SW 1271 (cell line): ENCODE measurements at regions not wholly inside any gene's neighbourhood (a gene's known extent, or its start where the extent isn't known, plus 50 kb on each side); places are given as distances from the start of the nearest gene placed in this dataset.
"Not testable (repeated sequence)": the region's sequence is repeated elsewhere in the genome, so short reads cannot be mapped to it uniquely, and the experiment has no call there.

ENCODE experiments used
- DNase-seq, 2 experiments: peaks; one replicate each; lab custom pipeline; 2025; lab: John Stamatoyannopoulos, UW

DNA sequence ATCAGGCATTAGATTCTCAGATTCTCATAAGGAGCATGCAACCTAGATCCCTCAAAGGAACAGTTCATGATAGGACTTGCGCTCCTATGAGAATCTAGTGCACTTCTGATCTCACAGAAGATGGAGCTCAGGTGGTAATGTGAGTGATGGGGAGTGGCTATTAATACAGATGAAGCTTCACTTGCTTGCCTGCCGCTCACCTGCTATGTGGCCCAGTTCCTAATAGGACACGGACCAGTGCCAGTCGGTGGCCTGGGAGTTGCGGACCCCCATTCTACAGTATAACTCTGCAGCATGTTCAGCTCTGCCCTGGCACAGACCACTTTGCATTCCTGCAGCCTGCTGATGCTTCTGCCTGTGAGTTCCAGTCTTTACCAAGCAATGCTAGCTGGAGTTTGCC, 581.3 kb upstream of the KLF4 start:
- DNase-seq, result no peak

DNA sequence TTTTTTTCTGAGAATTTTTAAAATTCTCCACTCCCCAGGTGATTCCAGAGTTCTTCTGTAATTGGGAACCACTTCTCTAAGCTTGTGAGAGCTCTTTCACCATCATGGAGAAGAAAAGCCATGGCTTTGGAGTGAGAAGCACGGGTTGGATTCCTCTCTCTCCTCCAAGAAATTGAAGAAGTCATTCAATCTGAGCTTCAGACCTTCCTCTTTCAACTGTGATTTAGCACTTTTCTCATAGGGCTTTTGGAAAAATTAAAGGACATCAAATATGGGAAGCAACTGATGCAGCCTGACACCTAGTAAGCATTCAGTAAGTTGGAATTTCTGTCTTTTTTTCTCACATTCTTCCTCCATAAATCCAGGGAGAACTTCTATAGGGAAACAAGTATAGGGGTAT, 580.4 kb upstream of the KLF4 start:
- DNase-seq, result no peak

DNA sequence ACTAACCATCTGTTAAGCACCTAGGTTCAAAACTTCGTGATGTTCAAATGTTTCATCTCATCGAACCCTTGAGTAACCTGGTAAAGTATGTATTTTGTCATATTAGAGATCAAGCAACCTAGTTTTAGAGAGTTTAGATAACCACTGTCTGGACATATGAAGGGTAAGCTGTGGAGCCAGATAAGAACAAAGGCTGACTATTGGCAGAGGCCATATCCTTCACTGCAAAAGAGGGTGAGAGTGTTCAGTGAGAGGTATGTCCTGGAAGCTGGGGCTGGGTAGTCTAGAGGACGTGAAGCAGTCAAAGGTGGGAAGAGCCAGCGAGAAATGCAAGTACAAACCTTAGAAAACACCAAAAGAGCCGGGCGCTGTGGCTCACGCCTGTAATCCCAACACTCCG, 573.1 kb upstream of the KLF4 start:
- DNase-seq, result no peak

DNA sequence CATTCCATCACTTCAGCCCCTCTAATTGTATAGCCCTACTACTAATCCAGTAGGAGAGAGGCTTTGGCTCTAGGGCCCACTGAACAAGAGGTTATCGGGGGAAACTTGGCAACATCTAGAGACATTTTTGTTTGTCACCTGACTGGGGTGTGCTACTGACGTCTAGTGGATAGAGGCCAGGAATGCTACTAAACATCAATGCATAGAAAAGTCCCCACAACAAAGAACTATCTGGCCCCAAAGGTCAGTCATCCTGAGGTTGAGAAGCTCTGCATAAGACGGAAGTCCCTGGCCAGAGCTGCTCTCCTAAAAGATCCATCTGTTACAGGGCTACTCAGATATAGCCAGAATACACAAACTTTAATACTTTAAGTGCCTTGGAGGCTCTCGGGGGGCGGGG, 570.6 kb upstream of the KLF4 start:
- DNase-seq, result no peak

DNA sequence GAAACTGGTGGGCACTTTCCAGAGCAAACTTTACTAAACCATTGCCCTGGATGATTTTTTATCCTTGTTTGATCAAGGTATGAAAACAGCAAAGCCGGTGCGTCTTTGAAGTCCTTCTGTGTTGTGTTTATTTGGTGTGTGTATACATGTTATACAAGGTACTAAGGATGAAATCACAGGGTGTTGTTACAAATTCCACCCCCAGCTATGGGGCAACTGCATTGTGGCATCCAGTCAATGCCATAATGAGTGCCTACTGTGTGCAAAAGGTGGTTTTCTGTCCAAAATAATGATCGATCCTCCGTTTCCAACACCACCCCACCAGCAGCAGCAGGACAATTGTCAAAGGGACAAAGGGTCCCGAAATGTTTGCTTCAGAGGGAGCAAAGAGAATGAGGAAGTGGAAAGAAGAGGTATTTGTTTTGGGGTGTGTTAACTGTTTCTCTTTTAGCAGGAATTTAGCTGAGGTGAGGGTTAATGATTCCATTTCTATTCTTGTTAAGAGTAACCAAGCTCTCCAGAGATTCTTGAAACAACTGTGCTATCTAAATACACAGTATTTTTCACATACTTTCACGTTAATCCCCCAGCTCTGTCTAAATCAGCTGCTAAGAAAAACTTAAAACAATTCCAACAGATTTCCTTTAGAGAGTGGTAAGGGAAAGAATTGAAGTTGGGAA, 568.7 kb upstream of the KLF4 start:
- DNase-seq, result no peak

DNA sequence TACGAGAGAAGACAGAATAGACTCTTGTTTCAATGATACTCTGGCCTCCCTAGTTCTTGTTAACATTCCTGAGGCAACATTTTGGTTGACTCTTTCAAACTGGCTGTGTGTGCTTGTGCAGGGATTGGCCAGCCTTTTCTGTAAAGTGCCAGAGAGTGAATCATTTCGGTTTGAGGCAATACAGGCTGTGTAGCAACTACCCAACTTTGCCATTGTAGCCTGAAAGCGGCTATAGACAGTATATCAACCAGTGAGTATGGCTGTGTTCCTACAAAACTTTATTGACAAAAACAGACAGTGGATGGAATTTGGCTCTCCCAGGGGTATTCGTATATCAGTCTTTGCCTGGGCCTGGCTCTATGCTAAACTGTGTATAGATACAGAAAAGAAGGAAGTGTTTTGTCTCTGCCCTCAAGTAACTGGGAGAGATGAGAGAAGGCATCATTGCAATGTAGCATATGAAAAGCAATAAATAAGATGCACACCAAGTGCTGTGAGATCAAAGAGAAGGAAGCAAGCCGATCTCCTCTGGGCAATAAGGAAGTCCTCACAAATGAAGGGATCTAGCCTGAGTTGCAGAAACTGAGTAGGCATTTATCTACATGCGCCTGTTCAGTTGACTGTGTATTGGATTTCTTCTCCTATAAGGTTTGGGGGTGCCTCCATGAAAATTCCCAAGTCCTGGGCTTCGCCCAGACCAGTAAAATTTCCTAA, 568.0 kb upstream of the KLF4 start:
- peak; percentile 45 to 76 for DNase-seq

DNA sequence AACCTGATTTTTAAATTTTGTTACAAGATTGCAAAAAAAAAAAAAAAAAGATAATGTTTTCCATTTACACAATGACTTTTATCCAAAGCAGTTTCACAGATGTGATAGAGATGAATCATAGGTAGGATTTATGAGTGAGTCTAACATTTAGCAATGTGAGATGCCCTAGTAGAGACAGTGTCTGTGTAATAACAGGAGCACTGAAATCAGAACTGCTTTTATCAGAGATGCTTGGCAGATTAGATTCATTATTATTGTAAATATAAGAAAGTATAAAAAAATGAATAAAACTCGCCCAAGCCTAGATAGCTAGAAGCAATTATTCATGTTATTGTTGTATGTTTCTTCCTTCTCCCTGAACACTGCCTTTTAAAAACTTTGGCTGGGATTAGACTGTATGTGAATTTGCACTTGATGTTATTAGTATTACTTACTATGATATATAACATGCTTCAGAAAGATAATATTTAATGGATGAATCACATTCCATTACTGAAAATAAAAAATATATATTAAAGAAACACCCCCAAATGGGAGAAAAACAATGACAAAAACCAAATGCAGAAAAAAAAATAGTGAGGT, 567.3 kb upstream of the KLF4 start:
- peak; percentile 50 to 83 for DNase-seq

DNA sequence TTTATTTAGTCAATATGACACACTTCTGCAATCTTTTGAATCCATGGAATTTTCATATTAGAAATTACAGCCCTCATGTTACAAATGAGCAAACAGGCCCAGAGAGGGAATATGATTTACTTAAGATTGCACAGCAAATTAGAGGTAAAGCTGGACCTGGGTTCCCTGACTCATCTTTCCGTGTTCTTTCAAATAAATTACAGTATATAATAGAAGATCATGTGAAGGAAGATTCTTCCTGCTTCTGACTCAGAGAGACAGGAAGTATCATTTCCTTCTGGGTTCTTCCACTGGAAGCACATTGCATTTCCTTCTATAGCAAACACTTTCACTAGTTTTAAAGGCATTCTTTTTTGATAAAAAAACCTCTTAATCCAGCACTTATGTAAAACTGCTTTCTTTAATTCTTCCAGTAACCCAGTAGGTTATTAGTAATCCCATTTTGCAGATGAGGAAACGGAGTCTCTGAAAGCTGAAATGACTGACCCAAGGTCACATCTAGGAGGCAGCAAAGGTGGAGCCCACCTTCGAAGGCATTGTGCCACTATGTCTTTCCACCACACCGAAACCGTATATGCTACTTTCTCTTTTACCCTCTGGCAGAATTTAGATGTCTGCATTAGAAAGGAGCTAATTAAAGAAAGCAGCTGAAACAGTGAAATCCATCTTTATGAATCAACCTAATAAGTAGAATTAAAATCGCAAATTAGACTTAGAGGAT, 566.7 kb upstream of the KLF4 start:
- DNase-seq, result peak; percentile 54 to 70

DNA sequence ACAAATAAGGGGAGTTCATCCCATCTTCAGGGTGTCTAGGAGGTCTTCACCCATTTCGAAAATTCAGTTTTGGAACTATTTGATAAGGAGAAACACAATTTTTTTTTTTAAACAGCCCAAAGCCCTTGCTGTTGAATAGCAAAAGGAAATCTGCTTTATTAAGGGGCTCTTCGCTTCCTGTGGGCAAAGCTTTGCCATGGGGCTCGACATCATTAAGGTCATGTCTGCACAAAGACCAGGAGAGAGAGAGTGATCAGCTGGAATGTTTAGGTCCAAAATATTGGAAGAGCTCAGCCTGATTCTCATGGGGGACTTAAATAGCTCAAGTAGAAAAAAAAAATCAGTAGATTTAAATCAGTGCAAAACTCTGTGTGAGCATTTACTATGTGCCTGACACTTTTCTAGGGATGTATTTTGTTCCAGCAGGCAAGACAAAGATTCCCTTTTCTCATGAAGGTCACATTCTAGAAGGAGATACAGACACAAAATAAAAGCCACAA, 564.6 kb upstream of the KLF4 start:
- DNase-seq, result no peak

DNA sequence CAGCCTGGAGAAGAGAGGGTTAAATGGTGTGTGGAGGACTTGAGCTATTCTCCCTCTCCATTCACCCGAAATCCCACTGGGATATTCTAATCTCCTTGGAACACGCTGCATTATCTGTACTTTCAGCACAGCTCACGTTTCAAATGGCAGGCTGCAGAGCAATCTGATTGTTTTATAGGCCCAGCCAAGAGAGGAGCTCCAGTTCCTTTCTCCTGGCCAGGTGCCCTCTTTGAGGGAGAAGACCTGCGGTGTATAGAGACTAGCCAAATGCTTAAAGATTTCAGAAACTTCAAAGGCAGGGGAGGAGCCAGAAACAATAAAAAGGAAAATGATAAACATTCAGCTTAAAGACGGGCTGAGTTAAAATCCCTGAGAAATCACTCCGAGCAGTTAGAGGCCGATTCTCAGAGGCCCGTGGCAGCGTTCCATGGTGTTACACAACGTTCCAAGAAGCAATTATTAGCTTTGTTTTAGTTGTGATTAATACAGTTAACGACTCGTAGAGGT, 564.0 kb upstream of the KLF4 start:
- DNase-seq, result no peak

DNA sequence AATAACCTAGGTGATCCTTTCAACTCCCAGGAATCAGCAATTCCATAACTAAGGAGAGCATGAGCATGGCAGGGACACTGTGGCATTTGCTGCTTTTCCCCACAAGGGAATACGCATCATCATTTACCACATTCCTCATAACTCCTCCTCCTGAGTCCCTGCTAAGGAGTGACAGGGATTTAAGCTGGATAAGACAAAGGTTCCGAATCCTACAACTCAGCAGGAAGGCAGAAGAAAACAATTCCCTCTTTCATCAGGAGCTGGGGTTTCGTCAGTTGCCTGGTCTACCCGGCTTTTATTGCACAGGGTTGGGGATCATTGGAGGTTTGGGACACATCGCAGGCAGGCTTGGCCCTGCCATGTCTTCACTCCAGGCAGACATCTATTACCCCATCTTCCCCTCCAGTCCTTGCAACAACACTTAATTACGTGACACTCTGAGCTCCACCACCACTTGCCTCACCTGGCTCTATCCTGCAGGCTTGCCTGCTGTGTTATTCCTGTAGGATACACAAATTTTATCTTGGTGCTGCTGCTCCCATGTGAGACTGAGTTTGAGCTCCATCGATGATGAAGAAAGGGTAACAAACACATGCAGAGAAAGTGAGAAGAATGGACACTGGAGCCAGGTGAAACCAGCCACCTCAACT, 563.0 kb upstream of the KLF4 start:
- no peak for DNase-seq

DNA sequence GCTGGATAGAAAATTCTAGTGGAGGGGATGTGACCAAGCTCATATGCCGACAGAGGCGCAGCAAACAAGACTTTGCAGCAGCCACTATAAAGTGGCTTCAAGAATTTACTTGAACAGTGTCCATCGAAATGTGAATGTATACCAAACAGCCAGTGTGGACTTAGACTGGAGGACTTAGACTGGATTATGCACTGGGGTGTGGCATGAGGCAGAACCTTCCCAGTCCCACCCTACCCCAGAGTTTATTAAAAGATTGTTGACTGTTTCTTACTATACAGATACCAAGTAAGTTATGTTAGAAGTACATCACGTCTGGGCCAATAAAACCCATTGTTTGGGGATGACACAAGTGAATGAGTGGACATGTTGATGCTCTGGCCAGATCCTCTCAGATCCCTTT, 561.3 kb upstream of the KLF4 start:
- no peak for DNase-seq

DNA sequence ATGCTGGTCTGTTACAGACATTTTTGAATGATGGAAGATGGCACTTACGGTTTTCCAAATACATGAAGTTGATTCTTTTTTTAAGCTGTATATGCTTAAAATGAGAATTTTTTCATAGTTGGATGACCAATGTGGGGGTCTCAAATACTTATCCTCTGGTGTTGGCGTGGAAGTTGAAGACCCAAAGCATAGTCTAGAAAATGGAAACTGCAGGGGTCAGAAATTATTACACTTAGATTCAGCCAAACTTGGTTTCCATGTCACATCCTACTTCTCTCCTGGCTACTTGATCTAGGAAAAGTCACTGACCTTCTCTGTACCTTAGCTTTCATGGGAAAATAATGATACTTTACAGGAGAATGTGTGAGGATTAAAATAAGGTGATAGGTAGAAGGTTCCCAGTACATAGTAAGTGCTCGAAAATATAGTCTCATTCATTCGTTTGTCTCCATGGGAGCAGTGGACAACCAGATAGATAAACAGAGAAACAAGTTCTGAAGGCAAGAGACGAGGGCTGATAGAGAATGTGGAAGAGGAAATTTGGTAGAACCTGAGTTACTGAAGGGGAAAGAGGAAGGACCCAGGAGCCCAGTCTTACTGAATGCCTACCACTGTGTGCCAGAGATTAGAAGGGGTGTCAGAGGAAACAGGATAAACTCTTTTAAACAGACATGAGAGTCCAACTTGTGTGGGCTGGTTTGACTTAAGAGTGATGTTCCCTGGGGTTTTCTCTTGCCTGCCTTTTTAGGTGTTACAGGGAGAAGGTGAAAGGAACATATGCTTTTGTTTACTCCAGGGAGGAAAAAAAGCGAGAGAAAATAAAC, 560.3 kb upstream of the KLF4 start:
- DNase-seq, result peak in 1 of 2 experiments; percentile 26

DNA sequence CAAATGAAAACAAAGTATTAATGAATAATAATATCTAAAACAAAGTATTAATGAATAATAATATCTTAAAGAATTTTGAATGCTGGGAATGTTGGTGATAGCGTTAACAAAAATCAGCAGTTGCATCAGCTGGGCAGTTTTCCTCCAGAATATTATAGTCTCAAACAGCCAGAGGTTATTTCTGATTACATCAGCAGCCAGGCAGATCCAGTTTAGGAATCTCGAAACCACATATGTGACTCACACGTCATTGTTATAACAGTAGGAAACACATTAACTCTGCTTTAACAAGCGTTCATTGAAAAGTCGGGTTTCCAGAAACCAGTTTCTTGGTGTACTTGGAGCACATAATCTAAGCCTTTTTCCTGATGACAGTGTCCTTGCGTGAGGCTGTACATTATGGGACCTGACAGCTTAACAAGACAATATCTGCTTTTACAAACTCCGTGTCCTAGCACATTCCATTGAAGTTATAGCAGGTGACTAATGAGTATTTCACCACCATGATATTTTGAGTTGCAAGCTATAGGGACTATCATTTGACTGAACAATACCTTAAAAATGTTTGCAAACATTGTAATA, 559.5 kb upstream of the KLF4 start:
- DNase-seq, result peak; percentile 87 to 98

DNA sequence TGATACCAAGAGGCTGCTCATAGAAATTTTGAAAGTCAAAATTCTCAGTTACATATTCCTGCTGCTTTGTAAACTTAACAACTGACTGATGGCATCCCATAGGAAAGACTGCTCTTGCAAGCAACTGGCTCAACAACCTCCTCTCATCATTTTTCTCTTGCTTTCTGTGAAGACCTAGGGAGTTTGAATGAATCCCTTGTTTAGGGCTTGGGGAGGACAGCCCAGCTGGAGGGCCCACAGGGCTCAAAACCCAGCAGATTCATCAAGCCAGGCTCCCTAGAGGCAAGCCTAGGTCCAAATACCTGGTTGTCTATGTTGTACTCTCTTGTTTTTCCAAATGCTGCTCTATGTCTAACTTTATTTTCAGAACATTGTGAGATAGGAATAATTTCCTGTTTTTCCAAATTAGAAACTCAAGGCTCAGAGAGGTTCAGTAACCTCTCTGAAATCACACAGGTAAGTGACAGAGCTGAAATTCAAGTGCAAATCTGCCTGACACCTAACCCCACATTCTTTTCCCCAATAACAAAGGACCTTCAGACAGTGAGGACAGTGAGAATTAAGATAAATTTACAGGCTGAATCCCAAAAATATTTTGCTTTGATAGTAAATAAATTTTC, 558.9 kb upstream of the KLF4 start:
- no peak for DNase-seq

DNA sequence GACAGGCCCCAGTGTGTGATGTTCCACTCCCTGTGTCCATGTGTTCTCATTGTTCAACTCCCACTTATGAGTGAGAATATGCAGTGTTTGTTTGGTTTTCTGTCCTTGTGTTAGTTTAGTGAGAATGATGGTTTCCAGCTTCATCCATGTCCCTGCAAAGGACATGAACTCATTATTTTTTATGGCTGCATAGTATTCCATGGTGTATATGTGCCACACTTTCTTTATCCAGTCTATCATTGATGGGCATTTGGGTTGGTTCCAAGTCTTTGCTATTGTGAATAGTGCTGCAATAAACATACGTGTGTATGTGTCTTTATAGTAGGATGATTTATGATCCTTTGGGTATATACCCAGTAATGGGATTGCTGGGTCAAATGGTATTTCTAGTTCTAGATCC, 558.2 kb upstream of the KLF4 start:
- not testable (repeated sequence) for DNase-seq

DNA sequence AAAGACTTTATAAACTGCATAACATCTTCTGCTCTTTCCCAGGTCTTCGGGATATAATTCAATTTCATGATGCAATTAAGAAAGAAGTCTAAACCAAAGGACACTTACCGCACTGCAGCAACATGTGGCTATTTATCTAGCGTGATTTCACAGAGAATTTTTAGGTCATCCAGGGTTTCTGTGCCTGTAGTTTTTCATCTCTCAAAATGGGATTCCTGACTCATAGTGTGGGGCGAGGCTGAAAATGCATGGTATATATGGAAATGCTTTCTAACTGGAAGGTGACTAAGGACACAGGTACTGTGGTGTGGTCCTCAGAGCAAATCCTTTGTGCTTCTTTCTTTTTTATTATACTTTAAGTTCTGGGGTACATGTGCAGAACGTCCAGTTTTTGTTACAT, 557.7 kb upstream of the KLF4 start:
- no peak for DNase-seq

DNA sequence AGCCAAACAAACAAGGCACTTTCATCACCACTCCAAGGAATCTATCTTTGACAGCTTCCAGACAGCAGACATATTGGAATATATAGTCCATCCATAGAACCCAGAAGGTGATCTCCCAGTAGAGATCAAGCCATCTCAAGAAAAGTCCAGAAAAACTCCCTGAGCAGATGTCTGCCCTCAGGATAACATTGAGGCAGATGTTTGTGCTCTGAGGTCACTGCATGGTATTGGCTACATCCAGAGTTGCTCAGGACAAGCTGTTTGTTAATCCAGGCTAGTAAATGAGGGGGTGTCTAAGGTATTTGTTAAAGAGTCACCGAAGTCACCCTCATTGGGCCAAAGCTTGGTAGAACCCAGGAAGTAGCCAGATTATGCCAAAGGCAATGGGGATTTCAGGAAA, 556.3 kb upstream of the KLF4 start:
- DNase-seq, result no peak

DNA sequence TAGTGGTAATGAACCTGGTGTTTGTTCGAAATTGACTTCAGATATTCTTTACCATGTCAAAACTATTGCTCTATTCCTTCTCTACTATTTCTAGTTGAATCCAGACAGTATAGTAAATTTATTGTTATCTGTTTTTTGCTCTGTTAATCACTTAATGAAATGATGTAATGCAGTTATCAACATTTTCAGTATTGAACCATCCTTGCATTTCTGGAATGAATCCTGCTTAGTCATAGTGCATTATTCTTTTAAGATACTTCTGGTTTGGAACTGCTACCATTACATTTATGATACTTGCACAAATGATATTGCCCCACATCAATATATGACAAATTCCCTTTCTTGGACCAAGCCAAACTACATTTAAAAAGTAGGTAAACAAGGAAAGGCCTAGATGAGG, 554.0 kb upstream of the KLF4 start:
- DNase-seq, result no peak

DNA sequence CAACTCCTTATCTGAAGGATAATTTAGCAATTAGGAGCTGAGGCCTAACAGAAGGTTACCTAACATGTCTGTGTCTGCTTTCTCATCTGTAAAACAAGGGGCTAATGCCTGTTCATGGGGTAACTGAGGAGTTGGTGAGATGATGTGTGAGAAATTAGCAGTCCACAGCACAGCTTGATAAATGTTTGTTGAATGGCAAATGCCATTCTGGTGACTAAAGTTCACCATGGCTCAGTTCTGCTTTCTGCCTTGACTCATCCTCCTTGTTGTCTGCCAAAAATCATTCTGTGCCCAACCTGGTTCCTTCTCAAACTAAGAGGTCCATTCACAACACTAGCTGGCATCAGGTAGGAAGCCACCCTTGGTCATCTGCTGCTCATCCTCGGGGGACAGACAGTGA, 552.0 kb upstream of the KLF4 start:
- peak in 1 of 2 experiments; percentile 59 for DNase-seq
